Dedifferentiated amniotic fluid mesenchymal stem cell (primary cell): ENCODE measurements at regions not wholly inside any gene's neighbourhood (a gene's known extent, or its start where the extent isn't known, plus 50 kb on each side); places are given as distances from the start of the nearest gene placed in this dataset.
A peak's percentile ranks its signal among the peaks of the same experiment; 100 is the strongest.
"Not testable (repeated sequence)": the region's sequence is repeated elsewhere in the genome, so short reads cannot be mapped to it uniquely, and the experiment has no call there.

Experiments
- DNase-seq: peaks from one replicate; pipeline ENCODE4 v3.0.0-alpha.2; 2016; ENCODE audit errors: extremely low spot score

DNA sequence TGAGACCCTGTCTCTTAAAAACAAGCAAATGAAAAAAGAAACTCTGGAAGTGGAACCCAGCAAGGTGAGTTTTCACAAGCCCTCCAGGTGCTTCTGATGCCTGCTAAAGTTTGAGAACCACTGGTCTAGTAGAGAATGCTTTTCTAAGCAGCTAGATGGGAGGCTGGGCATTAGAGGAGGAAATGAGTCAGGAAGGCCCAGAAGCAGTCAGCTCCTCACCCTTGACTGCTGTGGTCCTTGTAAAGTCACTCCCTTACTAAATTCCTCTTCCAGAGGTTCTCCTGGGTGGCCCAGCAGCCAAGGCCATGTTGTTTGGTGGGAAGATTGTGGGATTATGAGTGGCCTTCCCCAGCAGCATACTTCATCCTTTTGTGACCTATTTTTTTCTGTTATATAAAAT lies 52.0 kb upstream of the FYN start:
- no peak for DNase-seq

DNA sequence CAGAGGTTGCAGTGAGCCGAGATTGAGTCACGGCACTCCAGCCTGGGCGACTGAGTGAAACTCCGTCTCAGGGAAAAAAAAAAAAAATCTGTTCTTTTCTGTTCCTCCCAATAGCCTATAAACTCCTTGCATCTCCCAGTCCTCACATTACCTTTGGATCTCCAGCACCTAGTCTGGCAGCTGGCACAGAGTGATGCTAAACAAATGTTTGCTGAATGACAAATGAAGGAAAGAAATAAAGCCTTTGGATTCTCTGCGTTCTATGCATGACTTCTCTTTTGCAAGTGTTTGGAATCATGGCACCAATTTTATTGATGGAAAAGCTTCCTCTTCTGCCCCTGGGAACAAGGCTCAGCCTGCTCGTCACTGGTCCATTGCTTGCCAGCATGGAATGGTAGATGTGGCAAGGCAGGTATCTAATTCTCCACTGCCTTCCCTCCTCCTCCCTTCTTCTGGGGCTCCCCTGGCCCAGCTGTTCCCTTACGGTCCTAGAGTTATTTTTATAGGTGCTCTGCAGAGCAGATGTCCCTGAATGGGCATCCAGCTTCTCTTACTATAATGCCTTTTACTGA lies 53.6 kb upstream of the FYN start:
- no peak for DNase-seq

DNA sequence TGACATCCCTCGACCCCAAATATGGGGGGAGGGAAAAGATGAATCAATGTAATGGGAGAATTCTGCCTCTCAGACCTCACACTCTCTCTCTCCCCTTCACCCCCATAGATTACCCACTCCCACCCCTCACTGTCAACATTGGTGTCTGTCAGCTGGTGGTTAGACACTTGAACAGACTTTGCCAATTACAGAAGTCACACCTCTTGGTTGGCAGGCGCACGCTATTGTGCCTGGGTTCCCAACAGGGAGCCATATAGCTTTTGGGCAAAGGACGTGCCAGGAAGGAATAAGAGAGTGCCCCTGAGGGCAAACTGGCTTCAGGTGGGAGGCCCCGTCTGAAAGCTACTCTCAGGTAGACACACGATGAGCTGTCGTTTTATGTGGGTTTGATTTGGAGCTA lies 54.1 kb upstream of the FYN start:
- DNase-seq = no peak

DNA sequence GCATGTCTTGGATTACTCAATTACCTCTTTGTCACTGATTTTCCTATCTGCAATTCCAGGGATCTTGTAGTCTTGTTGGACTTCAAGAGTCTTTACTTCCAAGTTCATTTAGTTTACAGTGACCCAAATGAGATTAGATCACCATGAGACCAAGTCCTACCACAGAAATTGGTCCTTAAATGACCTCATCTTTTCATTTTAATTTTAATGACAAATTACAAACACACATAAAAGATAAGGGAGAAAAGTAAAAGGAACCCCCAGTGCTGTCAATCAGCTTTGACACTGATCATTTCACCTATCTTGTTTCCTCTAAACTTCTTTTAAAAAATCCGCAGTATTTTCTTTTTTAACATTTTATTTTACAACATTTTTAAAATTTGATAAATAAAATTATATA lies 54.9 kb upstream of the FYN start:
- DNase-seq = no peak

DNA sequence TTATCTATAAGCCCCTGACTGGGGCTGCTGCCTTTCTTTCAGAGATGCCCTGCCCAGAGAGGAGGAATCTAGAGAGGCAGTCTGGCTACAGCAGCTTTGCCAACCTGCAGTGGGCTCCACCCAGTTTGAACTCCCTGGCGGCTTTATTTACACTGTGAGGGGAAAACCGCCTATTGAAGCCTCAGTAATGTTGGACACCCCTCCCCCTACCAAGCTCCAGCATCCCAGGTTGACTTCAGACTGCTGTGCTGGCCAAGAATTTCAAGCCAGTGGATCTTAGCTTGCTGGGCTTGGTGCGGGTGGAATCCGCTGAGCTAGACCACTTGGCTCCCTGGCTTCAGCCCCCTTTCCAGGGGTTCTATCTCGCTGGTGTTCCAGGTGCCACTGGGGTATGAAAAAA lies 61.4 kb upstream of the FYN start:
- not testable (repeated sequence) for DNase-seq

DNA sequence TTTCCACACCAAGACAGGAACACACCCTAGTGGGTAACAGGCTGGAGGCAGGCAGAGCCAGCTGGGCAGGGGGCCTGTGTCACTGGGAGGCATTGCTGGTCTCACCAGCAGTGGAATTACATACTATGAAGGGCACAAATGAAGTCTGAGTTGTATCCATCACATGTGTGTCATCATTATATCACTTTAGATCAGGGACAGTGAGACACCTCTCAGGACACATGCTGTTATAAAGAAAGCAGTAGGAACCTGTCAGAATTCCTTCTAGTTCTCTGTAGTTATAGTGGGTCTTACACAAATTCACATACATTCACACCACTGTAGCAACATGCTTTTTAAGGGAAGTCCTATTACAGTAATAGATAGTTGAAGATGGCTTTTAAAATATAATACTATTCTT lies 63.5 kb upstream of the FYN start:
- no peak for DNase-seq

DNA sequence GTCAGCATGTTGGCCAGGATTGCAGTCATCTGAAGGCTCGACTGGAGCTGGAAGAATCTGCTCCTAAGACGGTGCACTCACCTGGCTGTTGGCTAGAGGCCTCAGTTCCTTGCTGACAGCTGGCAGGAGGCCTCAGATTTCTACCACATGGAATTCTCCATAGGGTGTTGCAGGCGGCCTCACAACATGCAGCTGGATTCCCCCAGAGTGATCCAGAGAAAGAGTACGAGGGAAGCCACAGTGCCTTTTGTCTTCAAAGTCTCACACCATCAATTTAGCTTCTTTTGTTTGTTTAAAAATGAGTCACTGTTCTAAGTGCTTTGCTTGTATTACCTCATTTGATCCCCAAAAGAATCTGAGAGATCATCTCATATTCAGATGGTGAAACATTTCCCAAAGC lies 65.5 kb upstream of the FYN start:
- peak; percentile 33 for DNase-seq

DNA sequence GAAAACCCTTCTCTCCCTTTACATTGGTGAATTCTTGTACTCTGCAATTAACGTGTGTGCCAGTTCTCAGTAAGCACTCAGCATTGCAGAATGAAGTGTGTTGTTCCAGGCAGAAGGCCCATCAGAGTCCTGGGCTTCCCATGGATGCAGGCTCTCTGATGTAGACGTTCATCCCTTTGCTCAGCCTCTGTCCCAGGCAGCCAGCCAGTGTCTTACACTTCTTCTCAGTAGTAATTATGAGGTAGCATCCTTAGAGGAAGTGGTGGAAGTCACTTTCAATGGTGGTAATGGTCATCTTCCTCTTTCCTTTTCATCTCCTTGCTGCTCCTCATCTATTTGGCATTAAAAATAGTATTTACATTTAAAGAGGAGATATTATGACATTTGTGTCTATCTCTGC lies 66.7 kb upstream of the FYN start:
- DNase-seq = no peak

DNA sequence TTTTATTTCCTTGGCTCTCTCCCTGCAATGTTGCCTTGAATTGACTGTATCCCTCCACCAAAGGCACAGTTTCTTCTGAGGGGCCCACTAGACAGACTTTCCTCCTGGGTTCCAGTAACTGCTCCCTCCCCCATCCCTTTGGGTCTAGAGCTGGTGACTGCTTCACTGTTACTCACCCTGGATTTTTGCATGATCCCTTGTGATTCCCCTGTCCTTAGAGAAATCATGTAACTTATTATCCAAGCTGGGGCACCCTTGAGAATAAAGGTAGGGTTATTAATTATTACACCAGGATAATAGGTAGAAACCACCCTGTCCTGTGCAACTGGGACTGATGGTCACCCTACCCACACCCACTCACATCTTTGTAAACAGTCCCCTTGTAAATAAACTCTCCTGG lies 67.5 kb upstream of the FYN start:
- DNase-seq = no peak

DNA sequence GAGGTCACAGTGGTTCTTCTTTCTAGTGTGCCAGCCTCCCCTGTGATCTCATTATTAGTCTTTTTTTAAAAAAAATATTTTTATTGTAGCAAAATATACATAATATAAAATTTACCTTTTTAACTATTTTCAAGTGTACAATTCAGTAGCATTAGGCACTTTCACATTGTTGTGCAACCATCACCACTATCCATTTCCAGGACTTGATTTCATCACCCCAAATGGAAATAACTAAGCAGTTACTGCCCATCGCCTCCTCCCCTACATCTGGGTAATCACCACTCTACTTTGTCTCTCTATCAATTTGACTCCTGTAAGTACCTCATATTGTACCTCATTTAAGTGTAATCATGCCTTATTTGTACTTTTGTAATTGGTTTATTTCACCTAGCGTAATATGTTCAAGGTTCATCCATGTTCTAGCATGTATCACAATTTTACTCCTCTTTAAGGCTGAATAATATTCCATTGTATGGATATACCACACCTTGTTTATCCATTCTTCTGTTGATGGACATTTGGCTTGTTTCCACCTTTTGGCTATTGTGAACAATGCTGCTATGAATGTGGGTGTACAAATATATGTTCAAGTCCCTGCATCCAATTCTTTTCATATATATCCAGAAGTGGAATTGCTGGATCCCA lies 68.6 kb upstream of the FYN start:
- DNase-seq = no peak

DNA sequence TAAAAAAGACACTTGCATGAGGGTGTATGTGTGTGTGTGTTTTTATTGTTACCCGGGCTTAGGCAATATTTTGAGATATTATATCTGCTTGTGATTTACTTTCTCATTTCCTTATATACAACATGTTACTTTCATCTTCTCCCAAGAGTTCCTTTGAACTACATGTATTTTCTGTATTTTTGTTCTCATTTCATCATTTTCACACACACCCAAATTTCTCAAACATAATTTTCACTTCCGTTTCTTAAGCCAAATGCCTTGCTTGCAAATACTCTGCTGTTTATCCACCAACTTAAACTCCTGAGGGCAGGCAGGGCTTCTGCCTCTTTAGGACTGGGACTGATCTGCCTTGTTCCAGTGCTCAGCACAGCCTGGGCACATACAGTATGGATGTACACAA lies 69.3 kb upstream of the FYN start:
- no peak for DNase-seq

DNA sequence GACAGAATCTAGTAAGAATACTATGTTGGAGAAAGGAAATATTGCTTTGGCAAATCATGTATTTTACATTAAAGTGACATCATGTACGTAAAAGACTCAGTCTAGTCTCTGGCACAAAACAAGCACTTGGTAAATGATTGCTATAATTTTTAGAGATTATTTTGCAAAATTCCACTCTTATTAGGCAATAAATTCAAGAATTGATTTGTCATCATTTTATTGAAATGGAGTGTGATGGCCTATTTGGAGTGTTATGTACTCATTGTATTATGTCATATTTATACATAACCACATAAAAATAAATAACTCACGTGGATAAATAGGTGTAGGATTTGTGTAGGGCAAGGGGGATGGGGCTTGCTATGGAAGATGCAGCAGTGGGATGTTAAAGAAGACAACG lies 70.0 kb upstream of the FYN start:
- DNase-seq = no peak

DNA sequence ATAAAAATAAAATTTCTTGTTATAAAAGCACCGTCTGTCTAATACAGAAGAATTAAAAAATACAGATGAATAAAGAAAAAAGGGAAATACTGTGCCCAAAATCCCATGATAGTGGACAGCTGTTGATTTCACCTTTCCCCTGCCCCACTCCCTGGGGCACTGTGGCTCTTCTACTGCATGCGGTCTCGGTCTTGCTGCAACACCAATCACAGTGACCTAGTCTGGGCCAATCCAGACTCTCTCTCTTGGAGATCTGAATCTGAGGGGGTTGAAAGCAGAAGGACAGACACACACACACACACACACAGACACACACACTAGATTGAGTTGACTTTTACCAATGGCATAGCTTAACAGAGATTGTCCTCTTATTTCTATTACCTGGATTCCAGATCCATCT lies 70.5 kb upstream of the FYN start:
- no peak for DNase-seq

DNA sequence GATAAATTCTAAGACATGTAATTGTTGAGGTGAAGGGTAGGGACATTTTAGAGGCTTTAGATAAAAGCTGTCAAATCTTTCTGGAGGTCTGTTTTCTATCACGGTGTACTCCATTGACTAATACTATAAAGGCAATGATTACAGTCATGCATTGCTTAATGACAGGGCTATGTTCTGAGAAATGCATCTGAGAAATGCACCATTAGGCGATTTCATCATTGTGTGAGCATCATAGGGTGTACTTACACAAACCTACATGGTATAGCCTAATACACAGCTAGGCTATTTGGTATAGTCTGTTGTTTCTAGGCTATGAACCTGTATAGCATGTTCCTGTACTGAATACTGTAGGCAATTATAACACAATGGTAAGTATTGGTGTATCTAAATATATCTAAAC lies 71.3 kb upstream of the FYN start:
- DNase-seq = no peak

DNA sequence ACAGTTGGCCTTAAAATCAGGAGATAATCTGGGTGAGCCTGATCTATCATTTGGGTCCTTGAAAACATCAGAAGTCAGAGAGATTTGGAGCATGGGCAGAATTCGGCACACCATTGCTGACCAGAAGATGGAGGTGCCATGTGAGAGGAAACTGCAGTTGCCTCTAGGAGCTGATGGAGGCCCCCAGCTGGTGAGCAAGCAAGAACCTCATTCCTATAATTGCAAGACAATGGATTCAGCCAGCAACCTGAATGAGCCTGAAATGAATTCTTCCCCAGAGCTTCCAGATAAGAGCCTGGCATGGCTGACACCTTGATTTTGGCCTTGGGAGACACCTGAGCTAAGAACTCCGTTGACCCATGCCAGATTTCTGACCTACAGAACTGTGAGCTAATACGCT lies 76.3 kb upstream of the FYN start:
- DNase-seq = no peak

DNA sequence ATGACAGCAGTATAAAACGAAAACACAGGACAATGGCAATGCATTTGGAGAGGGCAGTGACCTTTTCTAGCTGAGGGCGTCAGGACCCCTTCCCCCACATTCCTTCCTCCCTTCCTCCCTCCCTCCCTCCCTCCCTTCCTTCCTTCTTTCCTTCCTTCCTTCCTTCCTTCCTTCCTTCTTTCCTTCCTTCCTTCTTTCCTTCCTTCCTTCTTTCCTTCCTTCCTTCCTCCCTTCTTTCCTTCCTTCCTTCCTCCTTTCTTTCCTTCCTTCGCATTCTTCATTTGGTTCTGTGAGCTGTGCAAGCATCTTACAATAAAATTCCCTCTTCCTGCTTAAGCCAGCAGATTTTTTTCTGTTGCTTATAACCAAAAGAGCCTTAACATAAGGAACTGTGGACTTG lies 76.7 kb upstream of the FYN start:
- DNase-seq = not testable (repeated sequence)

DNA sequence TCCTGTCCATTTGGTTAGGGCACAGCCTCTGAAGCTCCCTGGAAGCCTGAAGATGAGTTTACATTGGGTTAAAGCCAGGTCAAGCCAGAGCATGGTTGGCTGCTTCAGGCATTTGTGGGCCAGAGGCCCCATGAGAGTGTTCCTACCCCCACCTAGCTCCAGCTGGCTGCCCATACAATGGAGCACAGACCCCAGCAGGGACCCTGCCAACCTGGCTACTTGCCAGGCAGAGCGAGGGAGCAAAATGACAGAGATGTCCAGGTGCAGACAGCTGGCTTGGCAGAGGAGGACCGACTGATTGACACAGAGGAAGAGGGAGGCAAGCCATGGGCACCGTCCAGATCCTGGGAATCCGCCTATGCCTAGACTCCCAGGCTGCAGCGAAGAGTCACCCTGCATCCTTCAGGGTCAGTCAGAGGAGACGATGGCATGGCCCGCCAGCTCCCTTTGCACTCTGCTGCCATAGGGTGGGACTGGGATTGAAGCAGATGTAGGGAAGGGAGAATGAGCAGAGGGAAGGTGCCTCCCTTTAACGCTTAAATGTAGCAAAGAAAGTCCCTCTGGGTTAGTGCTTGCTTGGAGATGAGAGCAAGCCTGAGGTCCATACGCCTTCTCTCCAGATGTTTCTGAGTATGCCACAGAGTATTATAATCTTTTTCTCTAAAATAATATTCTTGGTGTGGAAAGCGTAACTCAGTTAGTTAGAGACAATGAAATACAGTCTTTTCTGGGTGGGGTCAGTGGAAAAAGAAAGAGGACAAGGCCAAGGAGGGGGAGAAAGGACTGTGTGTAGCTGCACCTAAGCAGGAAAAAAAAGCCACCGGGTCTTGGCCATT lies 77.6 kb upstream of the FYN start:
- DNase-seq = no peak

DNA sequence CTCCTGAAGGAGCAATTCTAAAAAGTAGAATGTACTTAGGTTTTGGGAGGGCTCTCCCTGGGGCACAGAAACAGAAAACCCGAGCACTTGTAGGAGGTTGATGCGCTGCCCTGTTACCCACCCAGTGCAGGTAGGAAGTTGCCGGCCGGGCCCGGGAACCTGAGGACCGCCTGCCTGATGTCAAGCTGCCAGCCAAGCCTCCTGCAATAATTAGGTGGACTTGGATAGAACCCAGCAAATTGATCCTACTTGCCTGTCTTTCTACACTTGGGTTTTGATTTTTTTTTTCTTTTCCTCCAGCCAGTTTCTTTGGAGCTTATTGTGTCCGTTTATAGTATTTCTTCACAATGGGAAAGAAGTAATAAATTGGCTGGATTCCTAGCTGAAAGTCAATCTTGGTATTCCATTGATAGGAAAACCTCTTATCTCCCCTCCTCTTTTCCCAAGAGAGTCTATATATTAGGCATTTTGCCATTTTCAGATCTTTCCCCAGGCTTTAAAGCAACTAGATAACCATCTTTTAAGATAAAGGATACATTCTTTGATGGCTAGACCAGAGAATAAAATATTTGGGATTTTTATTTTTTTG lies 78.3 kb upstream of the FYN start:
- DNase-seq = no peak

DNA sequence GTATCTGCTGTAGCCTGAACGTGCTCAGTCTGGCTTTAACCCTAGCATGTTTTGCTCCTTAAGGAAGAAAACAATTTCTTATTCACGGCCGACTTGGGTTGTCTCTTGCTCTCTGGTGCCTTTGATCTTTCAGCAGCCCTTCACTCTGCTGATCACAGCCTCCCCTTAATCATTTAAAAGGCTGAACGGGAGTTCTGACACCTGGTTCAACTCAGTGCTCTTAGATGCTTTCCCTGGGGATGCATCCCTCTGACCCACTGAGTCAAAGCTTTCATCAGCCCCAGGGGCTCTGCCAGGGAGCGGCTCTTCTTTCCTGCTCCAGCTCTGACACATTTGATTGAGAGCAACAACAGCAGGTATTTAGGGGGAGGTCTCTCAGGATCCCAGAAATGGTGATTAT lies 79.0 kb upstream of the FYN start:
- DNase-seq = no peak

DNA sequence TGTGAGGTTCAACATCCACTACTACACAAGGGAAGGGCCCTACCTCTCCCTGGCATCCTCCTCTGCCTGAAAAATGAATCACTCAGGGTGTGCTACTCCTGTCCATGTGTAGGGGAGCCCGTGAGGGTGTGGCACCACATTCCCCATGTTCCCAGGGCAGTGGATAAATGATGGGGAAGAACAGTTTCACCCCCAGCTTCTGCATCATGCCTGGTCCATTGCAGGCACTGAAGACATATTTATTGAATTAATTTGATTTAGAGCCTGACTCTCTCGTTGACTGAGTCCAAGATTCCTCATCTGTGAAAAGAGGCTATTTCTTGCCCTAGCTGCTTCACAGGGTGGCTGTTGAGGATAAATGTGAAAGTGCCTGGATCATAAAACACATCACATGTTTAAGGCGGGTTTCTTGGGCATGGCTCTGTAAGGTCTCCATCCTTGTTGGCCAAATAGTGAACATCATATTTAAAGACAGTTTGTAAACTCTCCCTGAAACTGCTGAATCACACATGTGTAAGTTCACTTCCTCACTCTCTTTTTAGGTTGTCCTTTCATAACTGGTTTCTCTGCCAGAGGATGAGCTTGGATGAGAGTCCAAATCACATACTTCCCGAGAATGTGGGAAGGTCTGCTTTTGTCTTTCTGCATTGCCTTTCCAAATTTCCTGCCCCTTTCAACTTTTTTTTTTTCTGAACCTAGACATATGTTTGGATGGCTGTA lies 79.7 kb upstream of the FYN start:
- no peak for DNase-seq

DNA sequence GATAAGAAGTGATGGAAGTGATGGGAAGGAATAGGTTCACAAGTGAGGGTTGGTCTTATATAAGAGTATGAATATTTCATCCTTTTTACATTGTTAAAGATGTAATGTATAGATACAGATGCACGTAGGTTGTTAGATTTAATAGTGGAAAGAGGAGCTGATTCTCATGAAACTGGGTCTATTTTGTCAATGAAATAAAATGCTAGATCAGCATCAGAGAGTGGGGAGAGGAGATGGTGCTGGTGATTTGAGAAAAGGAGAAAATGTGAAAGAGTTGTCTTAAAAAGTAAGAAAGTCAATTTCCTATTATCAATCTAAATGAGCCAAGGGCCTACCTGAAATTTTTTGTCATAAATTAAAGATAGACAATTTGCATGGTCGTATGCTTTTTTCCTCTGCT lies 82.8 kb upstream of the FYN start:
- no peak for DNase-seq

DNA sequence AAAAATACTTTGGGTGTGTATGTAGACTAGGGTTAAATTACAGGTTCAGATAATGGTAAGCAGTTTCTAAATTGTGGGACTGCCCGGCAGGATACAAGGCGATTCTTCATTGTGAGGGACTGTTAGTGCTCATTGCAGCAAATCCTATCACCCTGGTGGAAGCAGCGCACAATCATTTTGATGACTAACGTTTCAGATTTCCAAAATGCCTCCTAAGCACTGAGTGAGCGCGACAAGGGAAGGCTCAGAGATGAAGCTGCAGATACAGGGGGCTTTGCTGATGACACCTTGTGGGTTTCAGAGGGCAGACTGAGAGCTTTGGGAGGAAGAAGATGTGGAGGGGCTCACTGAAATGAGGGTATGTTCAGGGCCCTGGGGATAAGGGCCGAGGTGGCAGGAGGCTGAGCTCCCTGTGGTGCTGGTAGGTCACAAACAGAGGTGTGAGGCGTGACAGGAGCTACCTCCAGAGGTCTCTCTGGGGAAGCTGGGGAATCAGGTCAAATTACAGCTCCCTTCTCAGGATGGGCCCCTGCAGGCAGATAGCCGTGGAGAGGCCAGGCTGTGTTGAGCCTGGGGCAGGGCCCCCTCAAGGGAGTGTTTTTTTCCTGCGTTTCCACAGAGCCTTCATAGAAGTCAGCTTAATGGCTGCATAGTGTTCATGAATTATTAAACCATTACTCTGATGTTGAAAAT lies 84.5 kb upstream of the FYN start:
- DNase-seq = no peak
